GM12864 (cell line): ENCODE measurements at regions not wholly inside any gene's neighbourhood (a gene's known extent, or its start where the extent isn't known, plus 50 kb on each side); places are given as distances from the start of the nearest gene placed in this dataset.
"Not testable (repeated sequence)": the region's sequence is repeated elsewhere in the genome, so short reads cannot be mapped to it uniquely, and the experiment has no call there.

Experiments
- DNase-seq: peaks from one replicate; pipeline ENCODE4 v3.0.0-alpha.2; 2011; ENCODE audit warnings: low read depth
- H3K4me3 ChIP-seq: 2 replicates; pipeline ENCODE4 v1.5.1; 2011; ENCODE audit warnings: mild to moderate bottlenecking, low read depth, low read length, control low read depth
- TF ChIP-seq, protein P1 (sequence below): IDR thresholded peaks from 2 replicates; pipeline ENCODE4 v1.5.1; 2011; ENCODE audit warnings: low read depth, mild to moderate bottlenecking, moderate library complexity, low read length, control low read depth, inconsistent platforms; ENCODE audit errors: missing control alignments

DNA sequence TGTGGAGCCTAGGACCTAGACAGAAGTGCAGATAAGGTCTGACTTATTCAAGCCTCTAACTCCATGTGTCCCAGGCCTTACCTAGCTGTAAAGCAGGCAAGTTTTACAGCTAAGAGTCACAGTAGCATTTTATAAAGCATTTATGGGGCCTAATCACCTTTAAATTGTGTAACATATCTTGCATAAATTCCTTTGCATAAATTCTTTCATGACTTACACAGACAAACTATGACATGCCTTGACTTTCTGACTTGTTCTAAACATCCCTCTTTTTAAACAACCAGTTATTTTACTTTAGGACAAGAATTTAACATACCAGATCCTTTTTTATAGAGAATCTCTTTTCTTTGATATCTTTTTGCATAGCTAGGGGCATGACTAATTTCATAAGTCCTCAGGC is 1257.8 kb upstream of the NRXN1 start:
- DNase-seq, result no peak
- TF ChIP-seq, protein P1, sequence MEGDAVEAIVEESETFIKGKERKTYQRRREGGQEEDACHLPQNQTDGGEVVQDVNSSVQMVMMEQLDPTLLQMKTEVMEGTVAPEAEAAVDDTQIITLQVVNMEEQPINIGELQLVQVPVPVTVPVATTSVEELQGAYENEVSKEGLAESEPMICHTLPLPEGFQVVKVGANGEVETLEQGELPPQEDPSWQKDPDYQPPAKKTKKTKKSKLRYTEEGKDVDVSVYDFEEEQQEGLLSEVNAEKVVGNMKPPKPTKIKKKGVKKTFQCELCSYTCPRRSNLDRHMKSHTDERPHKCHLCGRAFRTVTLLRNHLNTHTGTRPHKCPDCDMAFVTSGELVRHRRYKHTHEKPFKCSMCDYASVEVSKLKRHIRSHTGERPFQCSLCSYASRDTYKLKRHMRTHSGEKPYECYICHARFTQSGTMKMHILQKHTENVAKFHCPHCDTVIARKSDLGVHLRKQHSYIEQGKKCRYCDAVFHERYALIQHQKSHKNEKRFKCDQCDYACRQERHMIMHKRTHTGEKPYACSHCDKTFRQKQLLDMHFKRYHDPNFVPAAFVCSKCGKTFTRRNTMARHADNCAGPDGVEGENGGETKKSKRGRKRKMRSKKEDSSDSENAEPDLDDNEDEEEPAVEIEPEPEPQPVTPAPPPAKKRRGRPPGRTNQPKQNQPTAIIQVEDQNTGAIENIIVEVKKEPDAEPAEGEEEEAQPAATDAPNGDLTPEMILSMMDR, result no peak
- H3K4me3 ChIP-seq, result no peak overlapping the region

DNA sequence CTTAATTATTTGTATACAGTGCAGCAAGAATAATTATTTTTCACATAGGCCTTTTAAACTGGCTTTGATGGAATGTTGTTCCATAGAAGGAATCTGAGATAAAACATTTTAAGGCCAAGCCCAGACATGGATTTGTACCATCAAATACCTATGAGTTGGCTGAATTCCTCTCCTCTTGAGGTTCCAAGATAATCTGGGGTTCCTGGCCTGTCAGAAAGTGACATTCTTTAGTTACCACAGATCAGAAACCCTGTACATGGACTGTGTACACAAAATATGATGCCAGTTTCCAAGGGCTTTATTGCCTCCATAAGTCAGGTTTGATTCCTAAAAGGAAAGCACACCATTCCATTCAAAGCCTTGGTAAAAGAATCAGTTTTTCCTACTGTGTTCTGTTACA is 1256.7 kb upstream of the NRXN1 start:
- no peak for DNase-seq
- TF ChIP-seq, protein P1, result no peak
- no peak overlapping the region for H3K4me3 ChIP-seq

DNA sequence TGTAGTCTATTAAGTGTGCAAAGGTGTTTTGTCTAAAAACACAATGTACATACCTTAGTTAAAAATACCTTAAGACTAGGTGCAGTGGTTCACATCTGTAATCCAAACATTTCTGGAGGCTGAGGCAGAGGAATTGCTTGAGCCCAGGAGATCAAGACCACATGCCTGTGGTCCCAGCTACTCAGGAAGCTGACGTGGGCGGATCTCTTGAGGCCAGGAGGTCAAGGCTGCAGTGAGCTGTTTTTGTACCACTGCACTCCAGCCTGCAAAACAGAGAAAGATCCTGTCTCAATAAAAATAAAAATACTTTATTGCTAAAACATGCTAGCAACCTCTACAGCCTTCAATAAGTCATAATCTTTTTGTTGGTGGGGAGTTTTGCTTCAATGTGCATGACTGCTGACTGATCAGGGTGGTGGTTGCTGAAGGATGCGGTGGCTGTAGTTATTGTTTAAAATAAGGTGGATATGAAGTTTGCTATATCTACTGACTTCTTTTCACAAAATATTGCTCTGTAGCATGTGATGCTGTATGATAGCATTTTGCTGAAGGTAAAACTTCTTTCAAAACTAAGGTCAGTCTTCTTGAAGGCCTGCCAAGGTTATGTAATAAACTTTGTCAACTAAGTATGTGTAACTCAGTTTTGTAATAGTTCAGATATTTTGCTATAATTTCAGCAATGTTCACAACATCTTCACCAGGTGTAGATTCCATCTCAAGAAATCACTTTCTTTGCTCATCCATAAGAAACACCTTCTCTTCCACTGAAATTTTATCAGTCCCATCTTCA is 1238.0 kb upstream of the NRXN1 start:
- H3K4me3 ChIP-seq, result no peak overlapping the region
- TF ChIP-seq, protein P1, result no peak
- DNase-seq, result no peak

DNA sequence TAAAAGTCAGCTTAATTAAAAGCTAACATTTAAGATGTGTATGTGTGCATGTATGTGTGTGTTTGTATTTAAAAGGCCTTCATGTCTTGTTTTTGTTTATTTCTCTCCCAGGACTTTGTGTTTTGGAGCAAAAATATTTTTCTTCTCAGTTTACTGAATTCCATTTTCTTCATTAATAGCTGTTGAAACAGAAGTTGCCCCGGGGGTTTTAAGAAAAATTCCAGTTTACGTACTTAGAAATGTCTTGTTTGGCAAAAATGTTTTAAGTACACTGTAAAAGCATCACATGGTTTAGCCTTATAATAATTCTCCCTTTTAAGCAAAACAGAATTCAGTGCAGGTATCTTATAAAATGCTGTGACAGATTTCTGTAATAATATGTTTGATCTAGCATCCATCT is 1233.0 kb upstream of the NRXN1 start:
- no peak for DNase-seq
- TF ChIP-seq, protein P1, result no peak
- H3K4me3 ChIP-seq, result no peak overlapping the region

DNA sequence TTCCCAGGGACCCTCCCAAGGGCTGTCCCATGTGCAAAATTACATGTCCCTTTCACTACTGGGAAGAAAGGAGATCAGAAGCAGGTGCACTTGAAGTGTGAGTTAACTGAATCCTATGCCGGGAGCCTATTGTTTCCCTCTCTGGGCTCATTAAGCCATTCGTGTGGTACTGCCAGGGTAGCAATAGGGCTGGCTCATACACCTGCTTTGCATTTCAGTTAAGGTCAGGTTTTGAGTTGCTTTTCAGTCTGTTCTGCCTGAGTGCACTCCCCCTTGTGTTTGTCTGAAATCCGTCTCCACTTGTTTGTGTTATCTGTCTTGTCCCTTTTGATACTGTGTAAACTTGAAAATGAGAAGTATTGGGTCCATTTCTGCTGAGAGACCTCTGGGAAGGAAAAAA is 1232.6 kb upstream of the NRXN1 start:
- H3K4me3 ChIP-seq, result no peak overlapping the region
- no peak for DNase-seq
- TF ChIP-seq, protein P1, result no peak

DNA sequence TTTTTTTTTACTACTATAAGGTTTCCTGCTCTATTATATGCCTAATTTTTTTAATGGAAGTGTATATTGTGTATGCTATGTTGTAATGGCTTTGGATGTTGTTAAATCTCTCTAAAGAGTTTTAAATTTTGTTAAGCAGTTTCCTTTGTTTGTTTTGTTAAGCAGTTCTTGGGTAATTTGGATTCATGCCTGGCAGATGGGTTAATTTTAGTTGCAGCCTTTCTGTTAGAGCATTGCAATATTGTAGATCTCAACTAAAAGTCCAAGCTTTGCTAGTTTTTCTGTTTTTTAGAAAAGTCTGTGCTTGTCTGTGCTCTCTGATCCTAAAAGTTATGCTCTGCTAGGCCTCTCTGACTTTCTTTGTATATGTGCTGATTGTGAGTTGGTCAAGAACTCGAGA is 1229.0 kb upstream of the NRXN1 start:
- TF ChIP-seq, protein P1, result no peak
- no peak overlapping the region for H3K4me3 ChIP-seq
- DNase-seq, result no peak

DNA sequence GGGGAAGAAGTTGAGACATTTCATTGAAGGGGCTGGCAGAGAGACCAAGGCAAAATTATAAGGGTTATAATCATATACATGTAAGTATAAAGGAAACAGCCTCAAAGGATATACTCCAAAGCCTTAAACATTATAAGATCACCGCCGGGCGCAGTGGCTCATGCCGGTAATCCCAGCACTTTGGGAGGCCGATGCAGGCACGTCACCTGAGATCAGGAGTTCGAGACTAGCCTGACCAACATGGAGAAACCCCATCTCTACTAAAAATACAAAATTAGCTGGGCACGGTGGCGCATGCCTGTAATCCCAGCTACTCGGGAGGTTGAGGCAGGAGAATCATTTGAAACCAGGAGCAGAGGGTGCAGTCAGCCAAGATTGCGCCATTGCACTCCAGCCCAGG is 1227.0 kb upstream of the NRXN1 start:
- H3K4me3 ChIP-seq, result not testable (repeated sequence)

More for the DNA sequence above, 1227.0 kb upstream of the NRXN1 start:
- DNase-seq, result not testable (repeated sequence)
